IMR-90 (cell line): ENCODE measurements at regions not wholly inside any gene's neighbourhood (a gene's known extent, or its start where the extent isn't known, plus 50 kb on each side); places are given as distances from the start of the nearest gene placed in this dataset.
A peak's percentile ranks its signal among the peaks of the same experiment; 100 is the strongest.

Source experiments
- ATAC-seq: fragments of 200-7000 bp; cut with Tn5 transposase; 2 replicates; pipeline ENCODE4 v1.9.1; 2020; ENCODE audit warnings: low read depth, mild to moderate bottlenecking, moderate library complexity
- BruUV-seq: library from RNA; stranded (reverse); fragments of 400-500 nt; replicated peaks from 2 replicates; lab custom pipeline; 2021; lab: Mats Ljungman, UMichigan
- CTCF ChIA-PET: fragments of 300-600 bp; formaldehyde crosslinking; extraction: SDS; loops from one replicate; lab custom pipeline; 2021; ENCODE audit warnings: antibody characterized with exemption; lab: Yijun Ruan, JAX
- POLR2A ChIA-PET: fragments of 300-600 bp; sonication (Branson Sonifier 250); formaldehyde crosslinking; loops from one replicate; lab custom pipeline; 2022; ENCODE audit warnings: antibody characterized with exemption; ENCODE audit not compliant: unreplicated experiment; lab: Charles Lee
- DNase-seq: peaks from one replicate; pipeline ENCODE4 v3.0.0; 2013
- H2AFZ ChIP-seq: replicated peaks from 2 replicates; pipeline ENCODE3; 2013; ENCODE audit warnings: low read length, mild to moderate bottlenecking; ENCODE audit not compliant: poor library complexity
- H2AK5ac ChIP-seq: 2 replicates; pipeline ENCODE4 v1.6.1; 2013; ENCODE audit warnings: low read depth, low read length, inconsistent platforms
- H2AK9ac ChIP-seq: replicated peaks from 2 replicates; pipeline ENCODE3; 2013; ENCODE audit warnings: mild to moderate bottlenecking, low read depth, low read length, moderate library complexity; ENCODE audit not compliant: poor library complexity
- H2BK120ac ChIP-seq: 2 replicates; pipeline ENCODE4 v1.6.1; 2013; ENCODE audit warnings: low read depth, low read length, inconsistent platforms
- H2BK15ac ChIP-seq: 3 replicates; pipeline ENCODE4 v1.6.1; 2013; ENCODE audit warnings: low read depth, low read length, inconsistent platforms
- H2BK20ac ChIP-seq: 2 replicates; pipeline ENCODE4 v1.6.1; 2013; ENCODE audit warnings: low read depth, mild to moderate bottlenecking, inconsistent platforms, low read length, moderate library complexity
- H2BK5ac ChIP-seq: 2 replicates; pipeline ENCODE4 v1.6.1; 2013; ENCODE audit warnings: mild to moderate bottlenecking, low read depth, low read length, inconsistent platforms; ENCODE audit not compliant: poor library complexity, severe bottlenecking
- H3K14ac ChIP-seq: replicated peaks from 2 replicates; pipeline ENCODE4 v1.6.1; 2013; ENCODE audit warnings: low read depth, low read length, inconsistent platforms
- H3K18ac ChIP-seq: 2 replicates; pipeline ENCODE4 v1.6.1; 2013; ENCODE audit warnings: low read depth, low read length, control low read depth
- H3K23ac ChIP-seq: 2 replicates; pipeline ENCODE4 v1.6.1; 2013; ENCODE audit warnings: low read depth, low read length, inconsistent platforms
- H3K27ac ChIP-seq: 2 replicates; pipeline ENCODE4 v1.5.1; 2013; ENCODE audit warnings: mild to moderate bottlenecking, control low read depth, low read length; ENCODE audit not compliant: insufficient read depth
- H3K27me3 ChIP-seq: 2 replicates; pipeline ENCODE4 v1.6.1; 2013; ENCODE audit warnings: low read length; ENCODE audit not compliant: control insufficient read depth, insufficient read depth
- H3K36me3 ChIP-seq: 2 replicates; pipeline ENCODE4 v1.6.1; 2013; ENCODE audit warnings: low read length, mixed read lengths; ENCODE audit not compliant: control insufficient read depth, insufficient read depth
- H3K4ac ChIP-seq: 2 replicates; pipeline ENCODE4 v1.6.1; 2013; ENCODE audit warnings: low read depth, low read length, inconsistent platforms
- H3K4me1 ChIP-seq: 2 replicates; pipeline ENCODE4 v1.6.1; 2013; ENCODE audit warnings: low read length, mixed read lengths; ENCODE audit not compliant: control insufficient read depth, insufficient read depth
- H3K4me2 ChIP-seq: 2 replicates; pipeline ENCODE4 v1.6.1; 2013; ENCODE audit warnings: low read depth, mild to moderate bottlenecking, control low read depth, low read length, moderate library complexity
- H3K4me3 ChIP-seq: 2 replicates; pipeline ENCODE4 v1.5.1; 2013; ENCODE audit warnings: low read depth, mild to moderate bottlenecking, control low read depth, low read length, moderate library complexity; ENCODE audit not compliant: insufficient read depth
- H3K56ac ChIP-seq: 2 replicates; pipeline ENCODE4 v1.6.1; 2013; ENCODE audit warnings: low read length, inconsistent platforms; ENCODE audit not compliant: insufficient read depth; ENCODE audit errors: extremely low read depth
- H3K79me1 ChIP-seq, 2 experiments: 2 replicates each; pipeline ENCODE4 v1.6.1; 2013; ENCODE audit warnings: low read length in 2 of 2, inconsistent platforms in 1 of 2, low read depth in 1 of 2
- H3K9ac ChIP-seq: 2 replicates; pipeline ENCODE4 v1.6.1; 2013; ENCODE audit warnings: low read depth, low read length, control low read depth
- H3K9me1 ChIP-seq: 2 replicates; pipeline ENCODE4 v1.6.1; 2013; ENCODE audit warnings: low read length, inconsistent platforms; ENCODE audit not compliant: insufficient read depth
- H3K9me3 ChIP-seq: 2 replicates; pipeline ENCODE4 v1.6.1; 2013; ENCODE audit warnings: low read length; ENCODE audit not compliant: control insufficient read depth, insufficient read depth
- H4K20me1 ChIP-seq: 2 replicates; pipeline ENCODE4 v1.6.1; 2013; ENCODE audit warnings: low read length, inconsistent platforms; ENCODE audit not compliant: insufficient read depth
- H4K5ac ChIP-seq: 2 replicates; pipeline ENCODE4 v1.6.1; 2013; ENCODE audit warnings: mild to moderate bottlenecking, low read depth, low read length, control low read depth
- H4K8ac ChIP-seq, 2 experiments: 2 replicates each; pipeline ENCODE4 v1.6.1; 2013; ENCODE audit warnings: low read depth in 2 of 2, low read length in 2 of 2, control low read depth in 1 of 2, inconsistent platforms in 1 of 2
- H4K91ac ChIP-seq: 2 replicates; pipeline ENCODE4 v1.6.1; 2013; ENCODE audit warnings: low read depth, low read length, inconsistent platforms; ENCODE audit not compliant: insufficient read depth
- BHLHE40 ChIP-seq: fragments of 150-350 bp; IDR thresholded peaks from 2 replicates; pipeline ENCODE4 v1.6.1; 2016; ENCODE audit warnings: mild to moderate bottlenecking, low read depth, low read length
- CEBPB ChIP-seq: IDR thresholded peaks from 2 replicates; pipeline ENCODE4 v1.6.1; 2012; ENCODE audit warnings: low read depth, low read length, improper control_type of control experiment
- CHD1 ChIP-seq: IDR thresholded peaks from 2 replicates; pipeline ENCODE4 v1.6.1; 2012; ENCODE audit warnings: low read depth, low read length, improper control_type of control experiment
- FOS ChIP-seq: fragments of 150-350 bp; IDR thresholded peaks from 2 replicates; pipeline ENCODE4 v1.6.1; 2016; ENCODE audit warnings: low read depth, low read length
- MAFK ChIP-seq: IDR thresholded peaks from 2 replicates; pipeline ENCODE4 v1.6.1; 2012; ENCODE audit warnings: low read depth, low read length, improper control_type of control experiment
- MAZ ChIP-seq: IDR thresholded peaks from 2 replicates; pipeline ENCODE4 v1.6.1; 2012; ENCODE audit warnings: low read depth, mild to moderate bottlenecking, low read length, improper control_type of control experiment, moderate library complexity, borderline replicate concordance
- MXI1 ChIP-seq: IDR thresholded peaks from 2 replicates; pipeline ENCODE4 v1.6.1; 2012; ENCODE audit warnings: low read depth, mild to moderate bottlenecking, low read length, moderate library complexity, borderline replicate concordance
- NFE2L2 ChIP-seq: fragments of 150-350 bp; IDR thresholded peaks from 2 replicates; pipeline ENCODE4 v1.6.1; 2016; ENCODE audit warnings: low read depth, mild to moderate bottlenecking, low read length
- POLR2A ChIP-seq: IDR thresholded peaks from 2 replicates; pipeline ENCODE4 v1.6.1; 2012; ENCODE audit warnings: mild to moderate bottlenecking, low read depth, low read length
- RAD21 ChIP-seq: IDR thresholded peaks from 2 replicates; pipeline ENCODE4 v1.6.1; 2012; ENCODE audit warnings: low read length, improper control_type of control experiment
- RCOR1 ChIP-seq: IDR thresholded peaks from 2 replicates; pipeline ENCODE4 v1.6.1; 2012; ENCODE audit warnings: mild to moderate bottlenecking, low read length, improper control_type of control experiment; ENCODE audit not compliant: insufficient replicate concordance
- RFX5 ChIP-seq: IDR thresholded peaks from 2 replicates; pipeline ENCODE4 v1.8.0; 2012; ENCODE audit warnings: low read depth, mild to moderate bottlenecking, low read length, moderate library complexity
- SMC3 ChIP-seq: fragments of 150-350 bp; IDR thresholded peaks from 2 replicates; pipeline ENCODE4 v1.6.1; 2016; ENCODE audit warnings: low read depth, mild to moderate bottlenecking, antibody characterized with exemption, low read length, moderate library complexity
- USF2 ChIP-seq: fragments of 150-350 bp; IDR thresholded peaks from 2 replicates; pipeline ENCODE4 v1.6.1; 2017; ENCODE audit warnings: mild to moderate bottlenecking, antibody characterized with exemption, low read length, low read depth
- WGBS, 2 experiments: methylation state at CpG; one replicate each; pipeline versions ENCODE4 v1.1.5 to v1.1.7; 2013; ENCODE audit warnings: missing lambda C conversion rate in 2 of 2; ENCODE audit not compliant: insufficient read length in 1 of 2; ENCODE audit errors: extremely low coverage in 2 of 2; 5-methylcytosine and 5-hydroxymethylcytosine counted together
- dilution Hi-C: fragments of 300-500 bp; cut with HindIII; formaldehyde crosslinking; loops from one replicate; pipeline ENCODE4 v1.14.3; 2018; ENCODE audit warnings: low sequenced_read_pairs; ENCODE audit not compliant: unreplicated experiment
- in situ Hi-C: fragments of 300-500 bp; cut with MboI; formaldehyde crosslinking; loops from 3 replicates; pipeline ENCODE4 v1.14.3; 2019; ENCODE audit warnings: low sequenced_read_pairs, inconsistent platforms, mixed read lengths
- intact Hi-C: fragments of 100-400 bp; cut with micrococcal nuclease; formaldehyde crosslinking; loops from 2 replicates; pipeline ENCODE4 v1.10.0; 2022
- TF ChIP-seq, protein P1 (sequence below): fragments of 150-350 bp; IDR thresholded peaks from 2 replicates; pipeline ENCODE4 v1.6.1; 2016; ENCODE audit warnings: low read depth, mild to moderate bottlenecking, low read length, moderate library complexity, borderline replicate concordance
- TF ChIP-seq, protein P2 (sequence below): conservative IDR thresholded peaks from 2 replicates; pipeline ENCODE4 v1.5.1; 2012; ENCODE audit warnings: mild to moderate bottlenecking, low read depth, low read length, improper control_type of control experiment

GRCh38 chr21:27206368-27206982, 239.6 kb upstream of the ADAMTS5 start:
- POLR2A ChIA-PET: no interaction called here
- no peak for TF ChIP-seq RCOR1
- TF ChIP-seq RAD21: no peak
- TF ChIP-seq SMC3: no peak
- TF ChIP-seq, protein P1, sequence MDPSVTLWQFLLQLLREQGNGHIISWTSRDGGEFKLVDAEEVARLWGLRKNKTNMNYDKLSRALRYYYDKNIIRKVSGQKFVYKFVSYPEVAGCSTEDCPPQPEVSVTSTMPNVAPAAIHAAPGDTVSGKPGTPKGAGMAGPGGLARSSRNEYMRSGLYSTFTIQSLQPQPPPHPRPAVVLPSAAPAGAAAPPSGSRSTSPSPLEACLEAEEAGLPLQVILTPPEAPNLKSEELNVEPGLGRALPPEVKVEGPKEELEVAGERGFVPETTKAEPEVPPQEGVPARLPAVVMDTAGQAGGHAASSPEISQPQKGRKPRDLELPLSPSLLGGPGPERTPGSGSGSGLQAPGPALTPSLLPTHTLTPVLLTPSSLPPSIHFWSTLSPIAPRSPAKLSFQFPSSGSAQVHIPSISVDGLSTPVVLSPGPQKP: no peak
- TF ChIP-seq, protein P2, sequence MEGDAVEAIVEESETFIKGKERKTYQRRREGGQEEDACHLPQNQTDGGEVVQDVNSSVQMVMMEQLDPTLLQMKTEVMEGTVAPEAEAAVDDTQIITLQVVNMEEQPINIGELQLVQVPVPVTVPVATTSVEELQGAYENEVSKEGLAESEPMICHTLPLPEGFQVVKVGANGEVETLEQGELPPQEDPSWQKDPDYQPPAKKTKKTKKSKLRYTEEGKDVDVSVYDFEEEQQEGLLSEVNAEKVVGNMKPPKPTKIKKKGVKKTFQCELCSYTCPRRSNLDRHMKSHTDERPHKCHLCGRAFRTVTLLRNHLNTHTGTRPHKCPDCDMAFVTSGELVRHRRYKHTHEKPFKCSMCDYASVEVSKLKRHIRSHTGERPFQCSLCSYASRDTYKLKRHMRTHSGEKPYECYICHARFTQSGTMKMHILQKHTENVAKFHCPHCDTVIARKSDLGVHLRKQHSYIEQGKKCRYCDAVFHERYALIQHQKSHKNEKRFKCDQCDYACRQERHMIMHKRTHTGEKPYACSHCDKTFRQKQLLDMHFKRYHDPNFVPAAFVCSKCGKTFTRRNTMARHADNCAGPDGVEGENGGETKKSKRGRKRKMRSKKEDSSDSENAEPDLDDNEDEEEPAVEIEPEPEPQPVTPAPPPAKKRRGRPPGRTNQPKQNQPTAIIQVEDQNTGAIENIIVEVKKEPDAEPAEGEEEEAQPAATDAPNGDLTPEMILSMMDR: no peak
- TF ChIP-seq POLR2A: no peak
- TF ChIP-seq RFX5: no peak
- TF ChIP-seq MXI1: no peak
- no peak for TF ChIP-seq NFE2L2
- no peak for TF ChIP-seq MAFK
- no peak for TF ChIP-seq FOS
- no peak for TF ChIP-seq CEBPB
- no peak for TF ChIP-seq USF2
- TF ChIP-seq BHLHE40: no peak
- no peak for TF ChIP-seq MAZ
- no peak for TF ChIP-seq CHD1
- Histone ChIP-seq H2AK9ac (no peak overlapping the region), H2AK5ac (peak overlapping the region; percentile 63; the same call in 1 of the 2 replicates), H3K56ac (no peak overlapping the region), H3K4me1 (peaks cover 4% of the 10 kb centered on the region; the same call in 1 of the 2 replicates), H2AFZ (peak overlapping the region; percentile 66), H2BK15ac (peak overlapping the region; percentile 45; the same call in 1 of the 3 replicates), H3K27me3 (no peaks in the 10 kb centered on the region), H4K8ac (peak overlapping the region in 1 of 2 experiments; percentile 46; a peak in 1 of 4 replicates), H2BK20ac (peak overlapping the region; percentile 89; the same call in 1 of the 2 replicates), H3K27ac (no peak overlapping the region), H3K23ac (no peak overlapping the region), H4K91ac (no peak overlapping the region), H3K4me3 (no peak overlapping the region), H3K79me1 (no peaks in the 10 kb centered on the region), H2BK120ac (peak overlapping the region; percentile 69), H3K4me2 (no peak overlapping the region), H3K9me1 (no peaks in the 10 kb centered on the region), H3K9me3 (no peaks in the 10 kb centered on the region; the same call in 1 of the 2 replicates), H3K9ac (no peak overlapping the region), H3K18ac (0 out of 2 replicates have a peak overlapping the region, but pooled peaks have one; percentile 60), H4K5ac (peak overlapping the region; percentile 38; the same call in 1 of the 2 replicates), H4K20me1 (no peaks in the 10 kb centered on the region), H3K36me3 (no peaks in the 10 kb centered on the region), H3K14ac (peak overlapping the region; percentile 37; the same call in 1 of the 2 replicates), H3K4ac (peak overlapping the region; percentile 31; the same call in 1 of the 2 replicates), H2BK5ac (no peak overlapping the region)
- no CpG with 5 or more reads among the region's 5 CpGs for WGBS, 2 experiments
- peak; percentile 18 for DNase-seq
- CTCF ChIA-PET: no interaction called here
- in situ Hi-C loops (no loop called here), dilution Hi-C loops (no loop called here), intact Hi-C loops (no loop called here)
- ATAC-seq: peak; percentile 49
- BruUV-seq: no TSS peak
